ENCODE measurements at regions not wholly inside any gene's neighbourhood (a gene's known extent, or its start where the extent isn't known, plus 50 kb on each side); places are given as distances from the start of the nearest gene placed in this dataset.

DNA sequence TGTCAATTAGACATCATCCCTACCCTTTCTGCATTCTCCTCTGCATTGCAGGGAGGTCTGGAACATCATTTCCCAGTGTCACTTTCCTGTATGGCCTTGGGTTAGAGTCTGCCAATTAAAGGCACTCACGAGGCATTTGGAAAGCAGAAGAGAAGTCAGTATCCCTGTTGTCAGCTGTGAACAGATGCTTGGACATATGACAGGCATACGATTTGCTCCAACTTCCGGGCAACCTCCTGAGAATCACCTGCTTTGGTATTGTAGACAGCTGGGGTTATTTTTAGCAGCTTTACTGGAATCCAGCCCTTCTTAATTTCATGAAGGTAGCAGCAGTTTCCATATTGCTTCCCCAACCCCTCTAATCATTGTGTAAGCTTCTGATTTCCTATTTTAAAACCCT is 88.7 kb upstream of the DHRS4 start:
- TF ChIP-seq EP300 (IDR thresholded peaks at IDR 0.05) (no peak), SREBF2 (IDR thresholded peaks at IDR 0.05) (no peak)
- TF ChIP-seq, protein P1, sequence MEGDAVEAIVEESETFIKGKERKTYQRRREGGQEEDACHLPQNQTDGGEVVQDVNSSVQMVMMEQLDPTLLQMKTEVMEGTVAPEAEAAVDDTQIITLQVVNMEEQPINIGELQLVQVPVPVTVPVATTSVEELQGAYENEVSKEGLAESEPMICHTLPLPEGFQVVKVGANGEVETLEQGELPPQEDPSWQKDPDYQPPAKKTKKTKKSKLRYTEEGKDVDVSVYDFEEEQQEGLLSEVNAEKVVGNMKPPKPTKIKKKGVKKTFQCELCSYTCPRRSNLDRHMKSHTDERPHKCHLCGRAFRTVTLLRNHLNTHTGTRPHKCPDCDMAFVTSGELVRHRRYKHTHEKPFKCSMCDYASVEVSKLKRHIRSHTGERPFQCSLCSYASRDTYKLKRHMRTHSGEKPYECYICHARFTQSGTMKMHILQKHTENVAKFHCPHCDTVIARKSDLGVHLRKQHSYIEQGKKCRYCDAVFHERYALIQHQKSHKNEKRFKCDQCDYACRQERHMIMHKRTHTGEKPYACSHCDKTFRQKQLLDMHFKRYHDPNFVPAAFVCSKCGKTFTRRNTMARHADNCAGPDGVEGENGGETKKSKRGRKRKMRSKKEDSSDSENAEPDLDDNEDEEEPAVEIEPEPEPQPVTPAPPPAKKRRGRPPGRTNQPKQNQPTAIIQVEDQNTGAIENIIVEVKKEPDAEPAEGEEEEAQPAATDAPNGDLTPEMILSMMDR (IDR thresholded peaks at IDR 0.05) = no peak
